Medulla oblongata (tissue), 1 donor: ENCODE measurements at regions not wholly inside any gene's neighbourhood (a gene's known extent, or its start where the extent isn't known, plus 50 kb on each side); places are given as distances from the start of the nearest gene placed in this dataset.
A peak's percentile ranks its signal among the peaks of the same experiment; 100 is the strongest.

ENCODE experiments used
- DNase-seq: peaks from one replicate; pipeline ENCODE4 v3.0.0-alpha.2; 2015; ENCODE audit errors: extremely low spot score

- DNase-seq, result no peak
These were observed 229.6 kb upstream of the STARD13 start for GRCh38 chr13:33515146-33515545.

GRCh38 chr13:33518452-33518851 lies 232.9 kb upstream of the STARD13 start:
- DNase-seq, result no peak

GRCh38 chr13:33519561-33520467 lies 234.3 kb upstream of the STARD13 start:
- DNase-seq, result no peak

GRCh38 chr13:33520468-33520839 lies 234.9 kb upstream of the STARD13 start:
- no peak for DNase-seq

- no peak for DNase-seq
These were observed 238.5 kb upstream of the STARD13 start for GRCh38 chr13:33524086-33524485.

GRCh38 chr13:33525763-33526162 lies 240.2 kb upstream of the STARD13 start:
- no peak for DNase-seq

GRCh38 chr13:33526718-33527117 lies 241.2 kb upstream of the STARD13 start:
- no peak for DNase-seq

- DNase-seq, result no peak
These were observed 243.3 kb upstream of the STARD13 start for GRCh38 chr13:33528896-33529295.

GRCh38 chr13:33531484-33531883 lies 245.9 kb upstream of the STARD13 start:
- DNase-seq, result no peak

GRCh38 chr13:33535061-33535460 lies 249.5 kb upstream of the STARD13 start:
- no peak for DNase-seq

GRCh38 chr13:33536601-33537000 lies 251.0 kb upstream of the STARD13 start:
- peak; percentile 31 for DNase-seq

GRCh38 chr13:33537026-33537425 lies 251.5 kb upstream of the STARD13 start:
- DNase-seq, result peak; percentile 60

- DNase-seq, result peak; percentile 57
These were observed 252.1 kb upstream of the STARD13 start for GRCh38 chr13:33537676-33538075.

GRCh38 chr13:33541456-33541855 lies 255.9 kb upstream of the STARD13 start:
- DNase-seq, result peak; percentile 29

- no peak for DNase-seq
These were observed 256.4 kb upstream of the STARD13 start for GRCh38 chr13:33541962-33542308.

- DNase-seq, result peak; percentile 98
These were observed 256.9 kb upstream of the STARD13 start for GRCh38 chr13:33542309-33543088.

- DNase-seq, result no peak
These were observed 257.5 kb upstream of the STARD13 start for GRCh38 chr13:33543089-33543459.

GRCh38 chr13:33543631-33544265 lies 258.2 kb upstream of the STARD13 start:
- DNase-seq, result peak; percentile 59

GRCh38 chr13:33544308-33544707 lies 258.8 kb upstream of the STARD13 start:
- DNase-seq, result no peak

GRCh38 chr13:33545492-33545891 lies 259.9 kb upstream of the STARD13 start:
- DNase-seq, result no peak

- no peak for DNase-seq
These were observed 261.5 kb upstream of the STARD13 start for GRCh38 chr13:33547035-33547434.

GRCh38 chr13:33548069-33548468 lies 262.5 kb upstream of the STARD13 start:
- DNase-seq, result peak; percentile 52

GRCh38 chr13:33550276-33550675 lies 264.7 kb upstream of the STARD13 start:
- no peak for DNase-seq
